ENCODE measurements at regions not wholly inside any gene's neighbourhood (a gene's known extent, or its start where the extent isn't known, plus 50 kb on each side); places are given as distances from the start of the nearest gene placed in this dataset.
"Not testable (repeated sequence)": the region's sequence is repeated elsewhere in the genome, so short reads cannot be mapped to it uniquely, and the experiment has no call there.

- DNase-seq: no peak
Observed at GRCh38 chr3:5035113-5035512, 55.9 kb downstream of the BHLHE40 start.

- DNase-seq: no peak
Observed at GRCh38 chr3:5035692-5036391, 56.6 kb downstream of the BHLHE40 start.

GRCh38 chr3:5036392-5036766 is 57.1 kb downstream of the BHLHE40 start:
- DNase-seq: no peak

GRCh38 chr3:5036858-5037257 is 57.6 kb downstream of the BHLHE40 start:
- DNase-seq: no peak

- DNase-seq: no peak
Observed at GRCh38 chr3:5039585-5039984, 60.3 kb downstream of the BHLHE40 start.

GRCh38 chr3:5041315-5041714 is 62.1 kb downstream of the BHLHE40 start:
- DNase-seq: no peak

- DNase-seq: no peak
Observed at GRCh38 chr3:5045961-5046360, 66.7 kb downstream of the BHLHE40 start.

- peak; percentile 6 for DNase-seq
Observed at GRCh38 chr3:5047764-5048419, 68.7 kb downstream of the BHLHE40 start.

- no peak for DNase-seq
Observed at GRCh38 chr3:5051772-5052171, 70.3 kb upstream of the ARL8B start.

- no peak for DNase-seq
Observed at GRCh38 chr3:5052247-5052646, 69.8 kb upstream of the ARL8B start.

GRCh38 chr3:5053021-5053831 is 68.9 kb upstream of the ARL8B start:
- no peak for DNase-seq

GRCh38 chr3:5054098-5054497 is 68.0 kb upstream of the ARL8B start:
- DNase-seq: no peak

- not testable (repeated sequence) for DNase-seq
Observed at GRCh38 chr3:5054579-5054978, 67.5 kb upstream of the ARL8B start.

GRCh38 chr3:5055357-5056110 is 66.6 kb upstream of the ARL8B start:
- no peak for DNase-seq

- DNase-seq: no peak
Observed at GRCh38 chr3:5056111-5056391, 66.0 kb upstream of the ARL8B start.

GRCh38 chr3:5057272-5057671 is 64.8 kb upstream of the ARL8B start:
- no peak for DNase-seq

GRCh38 chr3:5057857-5058324 is 64.2 kb upstream of the ARL8B start:
- DNase-seq: no peak

GRCh38 chr3:5058471-5058951 is 63.6 kb upstream of the ARL8B start:
- no peak for DNase-seq

- no peak for DNase-seq
Observed at GRCh38 chr3:5059782-5060181, 62.3 kb upstream of the ARL8B start.

GRCh38 chr3:5061218-5061569 is 60.9 kb upstream of the ARL8B start:
- DNase-seq: no peak

- no peak for DNase-seq
Observed at GRCh38 chr3:5063724-5064123, 58.4 kb upstream of the ARL8B start.

- no peak for DNase-seq
Observed at GRCh38 chr3:5068531-5069050, 53.5 kb upstream of the ARL8B start.

- DNase-seq: no peak
Observed at GRCh38 chr3:5069627-5070026, 52.5 kb upstream of the ARL8B start.

All from NCI-H1417 treated with DMSO at 0.1 percent for 48 hours (cell line).